Activated CD4-positive, alpha-beta T cell treated with anti-CD3 and anti-CD28 coated beads, Interleukin-2, amount 50 U/mL, for 24 hours (primary cell): ENCODE measurements at regions not wholly inside any gene's neighbourhood (a gene's known extent, or its start where the extent isn't known, plus 50 kb on each side); places are given as distances from the start of the nearest gene placed in this dataset.
"Not testable (repeated sequence)": the region's sequence is repeated elsewhere in the genome, so short reads cannot be mapped to it uniquely, and the experiment has no call there.

Source experiments
- DNase-seq, 2 donors: peaks; one replicate each; pipeline ENCODE4 v3.0.0-alpha.2; 2020; ENCODE audit warnings: low read depth in 1 of 2, low spot score in 1 of 2

- DNase-seq, result no peak
Observed at GRCh38 chr16:75922250-75922649, 196.0 kb upstream of the CPHXL start.

- no peak for DNase-seq
Observed at GRCh38 chr16:75924397-75924796, 198.1 kb upstream of the CPHXL start.

- DNase-seq, result no peak
Observed at GRCh38 chr16:75927810-75928209, 201.5 kb upstream of the CPHXL start.

GRCh38 chr16:75928295-75928694 is 202.0 kb upstream of the CPHXL start:
- DNase-seq, result no peak

- no peak for DNase-seq
Observed at GRCh38 chr16:75929046-75929445, 202.8 kb upstream of the CPHXL start.

- DNase-seq, result no peak
Observed at GRCh38 chr16:75931043-75931442, 204.8 kb upstream of the CPHXL start.

- no peak for DNase-seq
Observed at GRCh38 chr16:75931970-75932369, 205.7 kb upstream of the CPHXL start.

GRCh38 chr16:75938818-75939217 is 212.5 kb upstream of the CPHXL start:
- DNase-seq, result no peak

GRCh38 chr16:75942351-75942750 is 216.1 kb upstream of the CPHXL start:
- DNase-seq, result no peak

GRCh38 chr16:75942936-75943335 is 216.6 kb upstream of the CPHXL start:
- DNase-seq, result no peak

GRCh38 chr16:75943705-75944514 is 217.6 kb upstream of the CPHXL start:
- DNase-seq, result no peak

- no peak for DNase-seq
Observed at GRCh38 chr16:75945916-75946457, 219.7 kb upstream of the CPHXL start.

- no peak for DNase-seq
Observed at GRCh38 chr16:75947626-75948239, 221.4 kb upstream of the CPHXL start.

GRCh38 chr16:75948441-75948840 is 222.2 kb upstream of the CPHXL start:
- DNase-seq, result no peak

GRCh38 chr16:75948886-75949285 is 222.6 kb upstream of the CPHXL start:
- DNase-seq, result no peak

- DNase-seq, result no peak
Observed at GRCh38 chr16:75952124-75952523, 225.8 kb upstream of the CPHXL start.

GRCh38 chr16:75957870-75958269 is 231.6 kb upstream of the CPHXL start:
- no peak for DNase-seq

GRCh38 chr16:75965504-75966374 is 239.4 kb upstream of the CPHXL start:
- DNase-seq, result no peak

- DNase-seq, result not testable (repeated sequence)
Observed at GRCh38 chr16:75969120-75969519, 242.8 kb upstream of the CPHXL start.

- DNase-seq, result no peak
Observed at GRCh38 chr16:75971334-75971733, 245.0 kb upstream of the CPHXL start.

GRCh38 chr16:75983296-75983695 is 257.0 kb upstream of the CPHXL start:
- no peak for DNase-seq
